GM12878 (cell line): ENCODE measurements at regions not wholly inside any gene's neighbourhood (a gene's known extent, or its start where the extent isn't known, plus 50 kb on each side); places are given as distances from the start of the nearest gene placed in this dataset.

ENCODE experiments used
- ATAC-seq: fragments of 200-7000 bp; cut with Tn5 transposase; 3 replicates; pipeline ENCODE4 v1.9.1; 2020; ENCODE audit warnings: mild to moderate bottlenecking, moderate library complexity
- BruUV-seq: library from RNA; stranded (reverse); fragments of 400-500 nt; replicated peaks from 2 replicates; lab custom pipeline; 2021; lab: Mats Ljungman, UMichigan
- CTCF ChIA-PET: fragments of 300-600 bp; sonication (Branson Sonifier 250); formaldehyde crosslinking; extraction: SDS; loops from one replicate; lab custom pipeline; 2021; ENCODE audit warnings: inconsistent platforms; lab: Yijun Ruan, JAX
- POLR2A ChIA-PET: fragments of 350-600 bp; formaldehyde crosslinking; extraction: SDS; loops from one replicate; lab custom pipeline; 2021; ENCODE audit warnings: inconsistent platforms; lab: Charles Lee
- RAD21 ChIA-PET: fragments of 300-600 bp; sonication (Branson Sonifier 250); formaldehyde crosslinking; loops from one replicate; lab custom pipeline; 2023; ENCODE audit warnings: antibody characterized with exemption; ENCODE audit not compliant: unreplicated experiment; lab: Charles Lee
- SMC1A ChIA-PET: fragments of 300-600 bp; sonication (Branson Sonifier 250); formaldehyde crosslinking; loops from one replicate; lab custom pipeline; 2023; ENCODE audit not compliant: unreplicated experiment, uncharacterized antibody; lab: Charles Lee
- DNase-seq: peaks from one replicate; pipeline ENCODE4 v3.0.0-alpha.2; 2011; ENCODE audit warnings: low read depth, low spot score
- FAIRE-seq: peaks from 3 replicates; lab custom pipeline; 2011; peaks lifted over from hg19 to GRCh38; lab: Jason Lieb, UNC
- H2AFZ ChIP-seq: 2 replicates; pipeline ENCODE4 v1.6.0; 2011; ENCODE audit warnings: low read depth, low read length, control low read depth; ENCODE audit not compliant: control insufficient read depth
- H3K27ac ChIP-seq: 2 replicates; pipeline ENCODE4 v1.5.1; 2011; ENCODE audit warnings: control low read depth; ENCODE audit not compliant: control insufficient read depth, insufficient read depth
- H3K27me3 ChIP-seq, 2 experiments: replicated peaks in 1 of 2; 2 replicates each; pipeline versions ENCODE4 v1.6.0 to v1.6.1; 2011; ENCODE audit warnings: low read length in 1 of 2; ENCODE audit not compliant: control insufficient read depth in 2 of 2, insufficient read depth in 2 of 2
- H3K36me3 ChIP-seq, 2 experiments: 2 replicates each; pipeline ENCODE4 v1.5.1; 2011; ENCODE audit warnings: low read length in 1 of 2; ENCODE audit not compliant: control insufficient read depth in 2 of 2, insufficient read depth in 2 of 2
- H3K4me1 ChIP-seq: 2 replicates; pipeline ENCODE4 v1.6.1; 2011; ENCODE audit warnings: mild to moderate bottlenecking, low read length, moderate library complexity, mixed read lengths; ENCODE audit not compliant: control insufficient read depth, insufficient read depth
- H3K4me2 ChIP-seq: 2 replicates; pipeline ENCODE4 v1.6.0; 2011; ENCODE audit warnings: control low read depth; ENCODE audit not compliant: control insufficient read depth, insufficient read depth
- H3K4me3 ChIP-seq: fragments of 200-600 bp; sonication (generic); 2 replicates; pipeline ENCODE4 v1.5.1; 2016
- H3K79me2 ChIP-seq: 2 replicates; pipeline ENCODE4 v1.6.0; 2011; ENCODE audit warnings: low read length; ENCODE audit not compliant: control insufficient read depth, insufficient read depth
- H3K9ac ChIP-seq: 2 replicates; pipeline ENCODE4 v1.8.0; 2011; ENCODE audit warnings: low read length, control low read depth, mixed read lengths; ENCODE audit not compliant: control insufficient read depth, insufficient read depth
- H3K9me3 ChIP-seq: replicated peaks from 3 replicates; pipeline ENCODE4 v1.5.1; 2011; ENCODE audit warnings: mild to moderate bottlenecking, low read length; ENCODE audit not compliant: control insufficient read depth, insufficient read depth
- H4K20me1 ChIP-seq: 2 replicates; pipeline ENCODE4 v1.6.0; 2011; ENCODE audit not compliant: control insufficient read depth, insufficient read depth
- CEBPB ChIP-seq, 2 experiments: fragments of 150-350 bp in 1 of 2; IDR thresholded peaks; 2 replicates each; pipeline ENCODE4 v1.6.1; 2012 to 2014; ENCODE audit warnings: low read depth in 2 of 2, low read length in 2 of 2, borderline replicate concordance in 1 of 2, inconsistent platforms in 1 of 2
- FOXM1 ChIP-seq: IDR thresholded peaks from 2 replicates; pipeline ENCODE4 v1.6.1; 2012; ENCODE audit warnings: low read depth, mild to moderate bottlenecking, inconsistent platforms, low read length, moderate library complexity
- GATAD2B ChIP-seq: fragments of 450-650 bp; conservative IDR thresholded peaks from 2 replicates; pipeline ENCODE4 v1.6.1; 2017; ENCODE audit warnings: low read depth, mild to moderate bottlenecking, moderate library complexity
- KLF5 ChIP-seq: fragments of 450-650 bp; IDR thresholded peaks from 2 replicates; pipeline ENCODE4 v1.6.1; 2014; ENCODE audit warnings: mild to moderate bottlenecking; ENCODE audit not compliant: partially characterized antibody
- NFYB ChIP-seq: IDR thresholded peaks from 2 replicates; pipeline ENCODE4 v1.6.1; 2011; ENCODE audit warnings: low read depth, mild to moderate bottlenecking, low read length, improper control_type of control experiment, moderate library complexity; ENCODE audit not compliant: insufficient read depth
- NR2F1 ChIP-seq: fragments of 450-650 bp; conservative IDR thresholded peaks from 2 replicates; pipeline ENCODE4 v1.6.1; 2017; ENCODE audit warnings: mild to moderate bottlenecking
- SREBF2 ChIP-seq: IDR thresholded peaks from 2 replicates; pipeline ENCODE4 v1.6.1; 2012; ENCODE audit warnings: mild to moderate bottlenecking, low read length
- STAT1 ChIP-seq: fragments of 450-650 bp; conservative IDR thresholded peaks from 2 replicates; pipeline ENCODE4 v1.6.1; 2014; ENCODE audit warnings: antibody characterized with exemption, mild to moderate bottlenecking
- SUPT20H ChIP-seq: IDR thresholded peaks from 2 replicates; pipeline ENCODE4 v1.6.1; 2011; ENCODE audit warnings: low read depth, mild to moderate bottlenecking, low read length, moderate library complexity, borderline replicate concordance; ENCODE audit not compliant: control insufficient read depth
- YBX1 ChIP-seq: fragments of 450-650 bp; IDR thresholded peaks from 2 replicates; pipeline ENCODE4 v1.6.1; 2016; ENCODE audit warnings: antibody characterized with exemption
- WGBS: methylation state at CpG from one replicate; pipeline ENCODE4 v1.1.6; 2016; ENCODE audit warnings: low lambda C conversion rate; ENCODE audit not compliant: insufficient replicate concordance, insufficient coverage; ENCODE audit errors: missing lambda C conversion rate; 5-methylcytosine and 5-hydroxymethylcytosine counted together
- in situ Hi-C: fragments of 300-500 bp; cut with MboI; formaldehyde crosslinking; loops from 9 replicates; pipeline ENCODE4 v1.14.3; 2018; ENCODE audit warnings: mixed read lengths
- intact Hi-C: fragments of 100-400 bp; cut with micrococcal nuclease; formaldehyde crosslinking; loops from one replicate; pipeline ENCODE4 v1.14.2; 2022; ENCODE audit not compliant: unreplicated experiment
- TF ChIP-seq, protein P1 (sequence below): IDR thresholded peaks from 2 replicates; pipeline ENCODE4 v1.6.1; 2012; ENCODE audit warnings: low read length, inconsistent platforms
- TF ChIP-seq, protein P2 (sequence below): fragments of 450-650 bp; IDR thresholded peaks from 2 replicates; pipeline ENCODE4 v1.6.1; 2018; ENCODE audit warnings: borderline replicate concordance, mild to moderate bottlenecking; ENCODE audit not compliant: partially characterized antibody
- TF ChIP-seq, protein P3 (sequence below): IDR thresholded peaks from 2 replicates; pipeline ENCODE4 v1.6.1; 2011; ENCODE audit warnings: borderline replicate concordance, low read depth, mild to moderate bottlenecking, moderate library complexity, mixed read lengths, low read length; ENCODE audit not compliant: insufficient read depth; ENCODE audit errors: extremely low read length
- TF ChIP-seq, protein P4 (sequence below): fragments of 450-650 bp; IDR thresholded peaks from 2 replicates; pipeline ENCODE4 v1.6.1; 2017; ENCODE audit warnings: mild to moderate bottlenecking

DNA sequence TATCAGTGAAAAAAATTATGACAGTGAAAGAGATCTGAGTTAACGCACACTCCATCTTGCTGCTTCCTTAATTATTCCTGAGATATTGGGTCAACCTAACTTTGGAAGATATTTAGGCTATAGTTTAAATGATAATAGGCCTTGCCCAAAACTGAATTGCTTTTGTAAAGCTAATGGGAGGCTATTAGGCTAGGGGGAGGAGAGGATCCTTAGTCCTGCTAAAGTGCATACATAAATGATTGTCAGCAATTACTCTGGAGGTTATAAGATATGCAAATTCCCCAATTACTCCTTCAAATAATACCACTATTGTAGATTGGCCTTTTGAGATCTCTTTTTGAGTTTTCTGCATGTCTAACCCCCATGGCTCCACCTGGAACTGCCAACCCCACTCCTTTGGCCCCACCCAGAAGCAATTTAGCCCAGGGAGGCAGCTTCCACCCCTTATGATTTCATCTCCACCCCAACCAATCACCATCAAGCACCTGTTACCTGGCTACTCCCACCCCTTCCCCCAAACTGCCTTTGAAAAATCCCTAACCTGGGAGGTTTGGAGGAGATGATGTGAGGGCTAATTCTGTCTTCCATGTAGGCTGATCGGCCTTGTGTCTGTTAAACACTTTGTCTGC, 509.3 kb upstream of the TGFBR2 start:
- DNase-seq = no peak
- H3K79me2 ChIP-seq = no peaks in the 10 kb centered on the region
- BruUV-seq = no TSS peak
- in situ Hi-C loops (no loop called here), intact Hi-C loops (no loop called here)
- H3K4me2 ChIP-seq = no peak overlapping the region
- H3K36me3 ChIP-seq = no peaks in the 10 kb centered on the region
- H3K9ac ChIP-seq = no peak overlapping the region
- H3K4me1 ChIP-seq = no peaks in the 10 kb centered on the region
- FAIRE-seq = no peak
- CTCF ChIA-PET = no interaction called here
- ATAC-seq = no peak
- WGBS = 25% methylated on average over 2 of the region's 2 CpGs
- H3K27ac ChIP-seq = no peak overlapping the region
- RAD21 ChIA-PET = no interaction called here
- H3K4me3 ChIP-seq = no peak overlapping the region
- no peaks in the 10 kb centered on the region for H3K27me3 ChIP-seq
- H2AFZ ChIP-seq = no peak overlapping the region
- SMC1A ChIA-PET = no interaction called here
- H4K20me1 ChIP-seq = no peaks in the 10 kb centered on the region
- TF ChIP-seq STAT1 (no peak), GATAD2B (no peak), NR2F1 (no peak), YBX1 (no peak), SUPT20H (no peak), KLF5 (no peak), SREBF2 (no peak), CEBPB (IDR thresholded peaks at IDR 0.05; ENCODE audit: borderline replicate concordance in 1 of 2, low read depth in 2 of 2, low read length in 2 of 2) (no peak), FOXM1 (no peak), NFYB (no peak)
- TF ChIP-seq, protein P1, sequence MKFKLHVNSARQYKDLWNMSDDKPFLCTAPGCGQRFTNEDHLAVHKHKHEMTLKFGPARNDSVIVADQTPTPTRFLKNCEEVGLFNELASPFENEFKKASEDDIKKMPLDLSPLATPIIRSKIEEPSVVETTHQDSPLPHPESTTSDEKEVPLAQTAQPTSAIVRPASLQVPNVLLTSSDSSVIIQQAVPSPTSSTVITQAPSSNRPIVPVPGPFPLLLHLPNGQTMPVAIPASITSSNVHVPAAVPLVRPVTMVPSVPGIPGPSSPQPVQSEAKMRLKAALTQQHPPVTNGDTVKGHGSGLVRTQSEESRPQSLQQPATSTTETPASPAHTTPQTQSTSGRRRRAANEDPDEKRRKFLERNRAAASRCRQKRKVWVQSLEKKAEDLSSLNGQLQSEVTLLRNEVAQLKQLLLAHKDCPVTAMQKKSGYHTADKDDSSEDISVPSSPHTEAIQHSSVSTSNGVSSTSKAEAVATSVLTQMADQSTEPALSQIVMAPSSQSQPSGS = no peak
- TF ChIP-seq, protein P2, sequence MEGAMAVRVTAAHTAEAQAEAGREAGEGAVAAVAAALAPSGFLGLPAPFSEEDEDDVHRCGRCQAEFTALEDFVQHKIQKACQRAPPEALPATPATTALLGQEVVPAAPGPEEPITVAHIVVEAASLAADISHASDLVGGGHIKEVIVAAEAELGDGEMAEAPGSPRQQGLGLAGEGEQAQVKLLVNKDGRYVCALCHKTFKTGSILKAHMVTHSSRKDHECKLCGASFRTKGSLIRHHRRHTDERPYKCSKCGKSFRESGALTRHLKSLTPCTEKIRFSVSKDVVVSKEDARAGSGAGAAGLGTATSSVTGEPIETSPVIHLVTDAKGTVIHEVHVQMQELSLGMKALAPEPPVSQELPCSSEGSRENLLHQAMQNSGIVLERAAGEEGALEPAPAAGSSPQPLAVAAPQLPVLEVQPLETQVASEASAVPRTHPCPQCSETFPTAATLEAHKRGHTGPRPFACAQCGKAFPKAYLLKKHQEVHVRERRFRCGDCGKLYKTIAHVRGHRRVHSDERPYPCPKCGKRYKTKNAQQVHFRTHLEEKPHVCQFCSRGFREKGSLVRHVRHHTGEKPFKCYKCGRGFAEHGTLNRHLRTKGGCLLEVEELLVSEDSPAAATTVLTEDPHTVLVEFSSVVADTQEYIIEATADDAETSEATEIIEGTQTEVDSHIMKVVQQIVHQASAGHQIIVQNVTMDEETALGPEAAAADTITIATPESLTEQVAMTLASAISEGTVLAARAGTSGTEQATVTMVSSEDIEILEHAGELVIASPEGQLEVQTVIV = no peak
- TF ChIP-seq, protein P3, sequence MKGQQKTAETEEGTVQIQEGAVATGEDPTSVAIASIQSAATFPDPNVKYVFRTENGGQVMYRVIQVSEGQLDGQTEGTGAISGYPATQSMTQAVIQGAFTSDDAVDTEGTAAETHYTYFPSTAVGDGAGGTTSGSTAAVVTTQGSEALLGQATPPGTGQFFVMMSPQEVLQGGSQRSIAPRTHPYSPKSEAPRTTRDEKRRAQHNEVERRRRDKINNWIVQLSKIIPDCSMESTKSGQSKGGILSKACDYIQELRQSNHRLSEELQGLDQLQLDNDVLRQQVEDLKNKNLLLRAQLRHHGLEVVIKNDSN = no peak
- TF ChIP-seq, protein P4, sequence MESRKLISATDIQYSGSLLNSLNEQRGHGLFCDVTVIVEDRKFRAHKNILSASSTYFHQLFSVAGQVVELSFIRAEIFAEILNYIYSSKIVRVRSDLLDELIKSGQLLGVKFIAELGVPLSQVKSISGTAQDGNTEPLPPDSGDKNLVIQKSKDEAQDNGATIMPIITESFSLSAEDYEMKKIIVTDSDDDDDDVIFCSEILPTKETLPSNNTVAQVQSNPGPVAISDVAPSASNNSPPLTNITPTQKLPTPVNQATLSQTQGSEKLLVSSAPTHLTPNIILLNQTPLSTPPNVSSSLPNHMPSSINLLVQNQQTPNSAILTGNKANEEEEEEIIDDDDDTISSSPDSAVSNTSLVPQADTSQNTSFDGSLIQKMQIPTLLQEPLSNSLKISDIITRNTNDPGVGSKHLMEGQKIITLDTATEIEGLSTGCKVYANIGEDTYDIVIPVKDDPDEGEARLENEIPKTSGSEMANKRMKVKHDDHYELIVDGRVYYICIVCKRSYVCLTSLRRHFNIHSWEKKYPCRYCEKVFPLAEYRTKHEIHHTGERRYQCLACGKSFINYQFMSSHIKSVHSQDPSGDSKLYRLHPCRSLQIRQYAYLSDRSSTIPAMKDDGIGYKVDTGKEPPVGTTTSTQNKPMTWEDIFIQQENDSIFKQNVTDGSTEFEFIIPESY = no peak
- H3K9me3 ChIP-seq = no peaks in the 10 kb centered on the region; the same call in 2 of the 3 replicates
- POLR2A ChIA-PET = no interaction called here
